Thymus (tissue), 11 donors: ENCODE measurements at regions not wholly inside any gene's neighbourhood (a gene's known extent, or its start where the extent isn't known, plus 50 kb on each side); places are given as distances from the start of the nearest gene placed in this dataset.

Experiments
- DNase-seq, 9 donors: peaks; one replicate each; pipeline ENCODE4 v3.0.0-alpha.2; 2013; ENCODE audit warnings: low spot score in 9 of 9, low read depth in 6 of 9, missing footprints in 1 of 9
- H3K27ac ChIP-seq, 2 donors: one replicate each; pipeline ENCODE4 v1.5.1; 2013; ENCODE audit warnings: control low read depth in 1 of 2, low read depth in 1 of 2, low read length in 1 of 2, mild to moderate bottlenecking in 1 of 2, moderate library complexity in 1 of 2
- H3K27me3 ChIP-seq, 2 donors: one replicate each; pipeline ENCODE4 v1.5.1; 2013; ENCODE audit warnings: low read length in 1 of 2; ENCODE audit not compliant: control insufficient read depth in 2 of 2, insufficient read depth in 1 of 2
- H3K36me3 ChIP-seq, 2 donors: one replicate each; pipeline ENCODE4 v1.5.1; 2013; ENCODE audit warnings: low read length in 1 of 2, mild to moderate bottlenecking in 1 of 2, moderate library complexity in 1 of 2; ENCODE audit not compliant: control insufficient read depth in 2 of 2, insufficient read depth in 2 of 2
- H3K4me1 ChIP-seq, 2 donors: one replicate each; pipeline ENCODE4 v1.5.1; 2013; ENCODE audit warnings: low read length in 2 of 2; ENCODE audit not compliant: control insufficient read depth in 2 of 2, insufficient read depth in 2 of 2
- H3K4me3 ChIP-seq, 2 donors: one replicate each; pipeline ENCODE4 v1.5.1; 2013; ENCODE audit warnings: low read length in 2 of 2, control low read depth in 1 of 2, mild to moderate bottlenecking in 1 of 2
- H3K9me3 ChIP-seq, 2 donors: one replicate each; pipeline ENCODE4 v1.5.1; 2013; ENCODE audit warnings: low read length in 1 of 2, mild to moderate bottlenecking in 1 of 2; ENCODE audit not compliant: control insufficient read depth in 2 of 2, insufficient read depth in 1 of 2
- WGBS: extraction: QIAGEN DNeasy Blood & Tissue Kit; methylation state at CpG from one replicate; pipeline ENCODE4 v1.1.7; 2013; 5-methylcytosine and 5-hydroxymethylcytosine counted together
- donor health status: healthy.

- Histone ChIP-seq H3K27me3 (no peaks in the 10 kb centered on the region), H3K36me3 (no peaks in the 10 kb centered on the region), H3K4me1 (no peaks in the 10 kb centered on the region), H3K4me3 (no peak overlapping the region), H3K27ac (no peak overlapping the region), H3K9me3 (no peaks in the 10 kb centered on the region)
- DNase-seq, result no peak
- 98% methylated on average over 3 of the region's 3 CpGs for WGBS
Observed at GRCh38 chr2:145350011-145350410, 830.1 kb upstream of the ZEB2 start.

- Histone ChIP-seq H3K4me1 (no peaks in the 10 kb centered on the region), H3K36me3 (no peaks in the 10 kb centered on the region), H3K27ac (no peak overlapping the region), H3K4me3 (no peak overlapping the region), H3K27me3 (no peaks in the 10 kb centered on the region), H3K9me3 (no peaks in the 10 kb centered on the region)
- no peak for DNase-seq
Observed at GRCh38 chr2:145344076-145344724, 824.3 kb upstream of the ZEB2 start.

- no peak for DNase-seq
- no peak overlapping the region for H3K4me3 ChIP-seq
- H3K27me3 ChIP-seq, result no peaks in the 10 kb centered on the region
- WGBS, result 48% methylated on average over 2 of the region's 2 CpGs
- no peaks in the 10 kb centered on the region for H3K4me1 ChIP-seq
- no peaks in the 10 kb centered on the region for H3K36me3 ChIP-seq
- no peak overlapping the region for H3K27ac ChIP-seq
- H3K9me3 ChIP-seq, result no peaks in the 10 kb centered on the region
Observed at GRCh38 chr2:145343287-145343686, 823.4 kb upstream of the ZEB2 start.

GRCh38 chr2:145341536-145341935 is 821.6 kb upstream of the ZEB2 start:
- DNase-seq, result no peak
- Histone ChIP-seq H3K9me3 (no peaks in the 10 kb centered on the region), H3K4me1 (no peaks in the 10 kb centered on the region), H3K27me3 (no peaks in the 10 kb centered on the region), H3K27ac (no peak overlapping the region), H3K36me3 (no peaks in the 10 kb centered on the region), H3K4me3 (no peak overlapping the region)
- WGBS, result 97% methylated on average over 2 of the region's 2 CpGs

- H3K4me3 ChIP-seq, result no peak overlapping the region
- 96% methylated on average over 3 of the region's 3 CpGs for WGBS
- H3K4me1 ChIP-seq, result no peaks in the 10 kb centered on the region
- H3K27me3 ChIP-seq, result no peaks in the 10 kb centered on the region
- no peaks in the 10 kb centered on the region for H3K36me3 ChIP-seq
- H3K9me3 ChIP-seq, result no peaks in the 10 kb centered on the region
- no peak for DNase-seq
- no peak overlapping the region for H3K27ac ChIP-seq
Observed at GRCh38 chr2:145339646-145340045, 819.7 kb upstream of the ZEB2 start.

- Histone ChIP-seq H3K4me3 (no peak overlapping the region), H3K9me3 (no peaks in the 10 kb centered on the region), H3K27ac (no peak overlapping the region), H3K27me3 (no peaks in the 10 kb centered on the region), H3K36me3 (no peaks in the 10 kb centered on the region), H3K4me1 (no peaks in the 10 kb centered on the region)
- 96% methylated on average over 7 of the region's 7 CpGs for WGBS
- DNase-seq, result no peak
Observed at GRCh38 chr2:145332210-145332898, 812.4 kb upstream of the ZEB2 start.

- Histone ChIP-seq H3K27ac (no peak overlapping the region), H3K9me3 (no peaks in the 10 kb centered on the region), H3K36me3 (no peaks in the 10 kb centered on the region), H3K4me1 (no peaks in the 10 kb centered on the region), H3K27me3 (no peaks in the 10 kb centered on the region), H3K4me3 (no peak overlapping the region)
- no peak for DNase-seq
- WGBS, result 100% methylated on average over 1 of the region's 1 CpG
Observed at GRCh38 chr2:145329971-145330370, 810.1 kb upstream of the ZEB2 start.

GRCh38 chr2:145325485-145325884 is 805.6 kb upstream of the ZEB2 start:
- H3K4me3 ChIP-seq, result no peak overlapping the region
- H3K36me3 ChIP-seq, result no peaks in the 10 kb centered on the region
- H3K27ac ChIP-seq, result no peak overlapping the region
- DNase-seq, result no peak
- peaks cover 0 to 8% of the 10 kb centered on the region in 2 donors for H3K4me1 ChIP-seq
- H3K9me3 ChIP-seq, result no peaks in the 10 kb centered on the region
- WGBS, result 88% methylated on average over 4 of the region's 4 CpGs
- no peaks in the 10 kb centered on the region for H3K27me3 ChIP-seq

- no peak overlapping the region for H3K4me3 ChIP-seq
- 48% methylated on average over 1 of the region's 1 CpG for WGBS
- peaks cover 0 to 8% of the 10 kb centered on the region in 2 donors for H3K4me1 ChIP-seq
- no peaks in the 10 kb centered on the region for H3K36me3 ChIP-seq
- H3K9me3 ChIP-seq, result no peaks in the 10 kb centered on the region
- H3K27ac ChIP-seq, result no peak overlapping the region
- no peaks in the 10 kb centered on the region for H3K27me3 ChIP-seq
- peak in 1 of 9 donors; percentile 6 for DNase-seq
Observed at GRCh38 chr2:145324748-145325147, 804.8 kb upstream of the ZEB2 start.
